DMS153 (cell line): ENCODE measurements at regions not wholly inside any gene's neighbourhood (a gene's known extent, or its start where the extent isn't known, plus 50 kb on each side); places are given as distances from the start of the nearest gene placed in this dataset.

ENCODE experiments used
- DNase-seq: peaks from one replicate; lab custom pipeline; 2025; lab: John Stamatoyannopoulos, UW

- no peak for DNase-seq
Measured at GRCh38 chr10:78543031-78543748, 509.5 kb downstream of the RPS24 start.

GRCh38 chr10:78543749-78544362, 510.2 kb downstream of the RPS24 start:
- DNase-seq: no peak

- DNase-seq: no peak
Measured at GRCh38 chr10:78544423-78545090, 510.9 kb downstream of the RPS24 start.

GRCh38 chr10:78545756-78546155, 512.1 kb downstream of the RPS24 start:
- DNase-seq: no peak

- no peak for DNase-seq
Measured at GRCh38 chr10:78547397-78547796, 513.7 kb downstream of the RPS24 start.

GRCh38 chr10:78547905-78548304, 514.2 kb downstream of the RPS24 start:
- DNase-seq: no peak

GRCh38 chr10:78548369-78548768, 514.7 kb downstream of the RPS24 start:
- no peak for DNase-seq

- peak; percentile 64 for DNase-seq
Measured at GRCh38 chr10:78549140-78549935, 515.7 kb downstream of the RPS24 start.

- no peak for DNase-seq
Measured at GRCh38 chr10:78550090-78550489, 516.4 kb downstream of the RPS24 start.

GRCh38 chr10:78550716-78551115, 517.1 kb downstream of the RPS24 start:
- no peak for DNase-seq

- peak; percentile 82 for DNase-seq
Measured at GRCh38 chr10:78551184-78552005, 517.4 kb upstream of the ZMIZ1 start.

GRCh38 chr10:78552261-78552811, 516.4 kb upstream of the ZMIZ1 start:
- DNase-seq: no peak

- no peak for DNase-seq
Measured at GRCh38 chr10:78553792-78554191, 515.0 kb upstream of the ZMIZ1 start.

GRCh38 chr10:78555128-78555527, 513.6 kb upstream of the ZMIZ1 start:
- no peak for DNase-seq

GRCh38 chr10:78556705-78557432, 511.9 kb upstream of the ZMIZ1 start:
- no peak for DNase-seq

- no peak for DNase-seq
Measured at GRCh38 chr10:78557433-78557925, 511.3 kb upstream of the ZMIZ1 start.

- DNase-seq: peak; percentile 92
Measured at GRCh38 chr10:78559661-78560340, 509.0 kb upstream of the ZMIZ1 start.

GRCh38 chr10:78560341-78560688, 508.5 kb upstream of the ZMIZ1 start:
- DNase-seq: peak; percentile 76

GRCh38 chr10:78563314-78563713, 505.5 kb upstream of the ZMIZ1 start:
- no peak for DNase-seq

- DNase-seq: no peak
Measured at GRCh38 chr10:78565841-78566240, 502.9 kb upstream of the ZMIZ1 start.
